Upper lobe of left lung (tissue), 4 donors: ENCODE measurements at regions not wholly inside any gene's neighbourhood (a gene's known extent, or its start where the extent isn't known, plus 50 kb on each side); places are given as distances from the start of the nearest gene placed in this dataset.

Experiments
- POLR2A ChIP-seq, 4 donors: fragments of 450-650 bp; IDR thresholded peaks; one replicate each; pipeline ENCODE4 v1.5.1; 2016 to 2017; ENCODE audit warnings: antibody characterized with exemption in 4 of 4, mild to moderate bottlenecking in 2 of 4
- TF ChIP-seq, protein P1 (sequence below), 6 experiments: fragments of 450-650 bp in 4 of 6; fragments of 200-600 bp in 2 of 6; sonication (generic) in 2 of 6; IDR thresholded peaks; one replicate each; pipeline ENCODE4 v1.5.1; 2016 to 2019; ENCODE audit warnings: antibody characterized with exemption in 6 of 6

DNA sequence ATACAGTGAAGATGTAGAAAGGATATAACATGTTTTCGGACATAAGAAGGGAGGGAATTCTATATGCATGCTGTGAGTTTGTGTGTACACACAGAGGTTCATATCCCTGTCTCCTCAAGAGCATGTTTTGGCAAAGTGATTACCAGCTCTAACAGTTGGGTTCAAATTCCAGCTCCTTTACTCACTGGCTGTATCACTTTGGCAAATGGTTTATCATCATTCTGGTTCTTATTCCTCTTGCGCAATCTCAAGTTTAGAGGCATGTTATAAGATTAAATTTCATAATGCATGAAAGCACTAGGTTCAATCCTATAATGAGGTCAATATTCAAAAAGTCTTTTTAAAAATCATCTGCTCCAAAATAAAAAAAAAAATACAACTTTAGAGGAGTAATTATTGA, 107.7 kb upstream of the LRFN5 start:
- TF ChIP-seq, protein P1, sequence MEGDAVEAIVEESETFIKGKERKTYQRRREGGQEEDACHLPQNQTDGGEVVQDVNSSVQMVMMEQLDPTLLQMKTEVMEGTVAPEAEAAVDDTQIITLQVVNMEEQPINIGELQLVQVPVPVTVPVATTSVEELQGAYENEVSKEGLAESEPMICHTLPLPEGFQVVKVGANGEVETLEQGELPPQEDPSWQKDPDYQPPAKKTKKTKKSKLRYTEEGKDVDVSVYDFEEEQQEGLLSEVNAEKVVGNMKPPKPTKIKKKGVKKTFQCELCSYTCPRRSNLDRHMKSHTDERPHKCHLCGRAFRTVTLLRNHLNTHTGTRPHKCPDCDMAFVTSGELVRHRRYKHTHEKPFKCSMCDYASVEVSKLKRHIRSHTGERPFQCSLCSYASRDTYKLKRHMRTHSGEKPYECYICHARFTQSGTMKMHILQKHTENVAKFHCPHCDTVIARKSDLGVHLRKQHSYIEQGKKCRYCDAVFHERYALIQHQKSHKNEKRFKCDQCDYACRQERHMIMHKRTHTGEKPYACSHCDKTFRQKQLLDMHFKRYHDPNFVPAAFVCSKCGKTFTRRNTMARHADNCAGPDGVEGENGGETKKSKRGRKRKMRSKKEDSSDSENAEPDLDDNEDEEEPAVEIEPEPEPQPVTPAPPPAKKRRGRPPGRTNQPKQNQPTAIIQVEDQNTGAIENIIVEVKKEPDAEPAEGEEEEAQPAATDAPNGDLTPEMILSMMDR (IDR thresholded peaks at IDR 0.05), result no peak
- TF ChIP-seq POLR2A (IDR thresholded peaks at IDR 0.05), result no peak
